K562 (cell line): ENCODE measurements at regions not wholly inside any gene's neighbourhood (a gene's known extent, or its start where the extent isn't known, plus 50 kb on each side); places are given as distances from the start of the nearest gene placed in this dataset.

ENCODE experiments used
- ATAC-seq: fragments of 200-7000 bp; cut with Tn5 transposase; 3 replicates; pipeline ENCODE4 v1.9.1; 2020; ENCODE audit warnings: moderate library complexity
- BruUV-seq: library from RNA; stranded (reverse); fragments of 400-500 nt; replicated peaks from 2 replicates; lab custom pipeline; 2021; lab: Mats Ljungman, UMichigan
- CTCF ChIA-PET: fragments of 300-600 bp; formaldehyde crosslinking; extraction: SDS; loops from one replicate; lab custom pipeline; 2021; ENCODE audit warnings: low intra/inter-chr PET ratio; lab: Yijun Ruan, JAX
- POLR2A ChIA-PET: fragments of 300-600, 350-650 bp; sonication (Branson Sonifier 250); formaldehyde crosslinking; extraction: SDS; loops from one replicate; lab custom pipeline; 2021; ENCODE audit warnings: antibody characterized with exemption, inconsistent platforms; lab: Yijun Ruan, JAX
- DNase-seq, 4 experiments: peaks; one replicate each; pipeline versions ENCODE4 v3.0.0 to v3.0.0-alpha.2; 2011 to 2018; ENCODE audit warnings: low spot score in 3 of 4, mixed read lengths in 3 of 4; ENCODE audit errors: extremely low read depth in 1 of 4
- FAIRE-seq: peaks from 2 replicates; lab custom pipeline; 2011; peaks lifted over from hg19 to GRCh38; lab: Jason Lieb, UNC
- H2AFZ ChIP-seq: 2 replicates; pipeline ENCODE4 v1.6.0; 2011; ENCODE audit warnings: low read depth, low read length, control low read depth, inconsistent platforms
- H3K27ac ChIP-seq: fragments of 200-600 bp; 3 replicates; pipeline ENCODE4 v1.8.0; 2011; ENCODE audit warnings: low read depth, mild to moderate bottlenecking, control low read depth, inconsistent platforms, low read length, moderate library complexity, mixed read lengths; ENCODE audit errors: extremely low read depth
- H3K27me3 ChIP-seq, 2 experiments: fragments of 300-600 bp in 1 of 2; 2 replicates in 1 of 2; 3 replicates in 1 of 2; pipeline versions ENCODE4 v1.6.0 to v1.8.0; 2011; ENCODE audit warnings: inconsistent platforms in 2 of 2, low read length in 2 of 2, mild to moderate bottlenecking in 1 of 2, mixed read lengths in 1 of 2, moderate library complexity in 1 of 2; ENCODE audit not compliant: control insufficient read depth in 2 of 2, insufficient read depth in 2 of 2
- H3K36me3 ChIP-seq: fragments of 300-600 bp; 3 replicates; pipeline ENCODE4 v1.8.0; 2011; ENCODE audit warnings: mild to moderate bottlenecking, low read length, inconsistent platforms; ENCODE audit not compliant: control insufficient read depth, insufficient read depth
- H3K4me1 ChIP-seq, 2 experiments: fragments of 200-600 bp in 1 of 2; replicated peaks in 1 of 2; 2 replicates in 1 of 2; 3 replicates in 1 of 2; pipeline versions ENCODE4 v1.5.1 to v1.8.0; 2011; ENCODE audit warnings: inconsistent platforms in 2 of 2, low read length in 2 of 2, mild to moderate bottlenecking in 1 of 2, mixed read lengths in 1 of 2, moderate library complexity in 1 of 2; ENCODE audit not compliant: control insufficient read depth in 2 of 2, insufficient read depth in 2 of 2
- H3K4me2 ChIP-seq: 2 replicates; pipeline ENCODE4 v1.6.1; 2011; ENCODE audit warnings: low read length, control low read depth, inconsistent platforms, mixed read lengths; ENCODE audit not compliant: insufficient read depth
- H3K4me3 ChIP-seq: fragments of 200-600 bp; sonication (generic), shearing (Covaris generic); 2 replicates; pipeline ENCODE4 v1.5.1; 2016; ENCODE audit warnings: control low read depth, inconsistent platforms
- H3K79me2 ChIP-seq: fragments of 200-600 bp; 3 replicates; pipeline ENCODE4 v1.8.0; 2011; ENCODE audit warnings: low read length, inconsistent platforms; ENCODE audit not compliant: control insufficient read depth, insufficient read depth
- H3K9ac ChIP-seq, 2 experiments: 2 replicates each; pipeline versions ENCODE4 v1.6.0 to v1.6.1; 2011; ENCODE audit warnings: low read depth in 2 of 2, low read length in 2 of 2, control low read depth in 1 of 2, inconsistent platforms in 1 of 2, mild to moderate bottlenecking in 1 of 2, mixed read lengths in 1 of 2; ENCODE audit not compliant: insufficient read depth in 1 of 2
- H3K9me1 ChIP-seq: one replicate; pipeline ENCODE4 v1.6.0; 2011; ENCODE audit warnings: inconsistent platforms, mild to moderate bottlenecking, low read length, moderate library complexity; ENCODE audit not compliant: control insufficient read depth, insufficient read depth
- H3K9me3 ChIP-seq: replicated peaks from 2 replicates; pipeline ENCODE4 v1.5.1; 2011; ENCODE audit warnings: low read depth, low read length, inconsistent platforms; ENCODE audit not compliant: control insufficient read depth, insufficient read depth
- H4K20me1 ChIP-seq: replicated peaks from 2 replicates; pipeline ENCODE4 v1.6.1; 2011; ENCODE audit warnings: low read length, inconsistent platforms, mixed read lengths; ENCODE audit not compliant: control insufficient read depth, insufficient read depth
- CBFA2T3 ChIP-seq: fragments of 450-650 bp; IDR thresholded peaks from 2 replicates; pipeline ENCODE4 v1.6.1; 2017
- KLF13 ChIP-seq: fragments of 450-650 bp; IDR thresholded peaks from 2 replicates; pipeline ENCODE4 v1.6.1; 2016; ENCODE audit warnings: missing genetic modification characterization, low read depth, mild to moderate bottlenecking, missing compliant biosample characterization, moderate library complexity, borderline replicate concordance
- MYC ChIP-seq, 2 experiments: fragments of 250-450 bp in 1 of 2; sonication (Bioruptor Pico) in 1 of 2; IDR thresholded peaks; 2 replicates each; pipeline versions ENCODE4 v1.5.1 to v1.6.1; 2012 to 2021; ENCODE audit warnings: low read depth in 2 of 2, borderline replicate concordance in 1 of 2, improper control_type of control experiment in 1 of 2, low read length in 1 of 2, mild to moderate bottlenecking in 1 of 2, moderate library complexity in 1 of 2
- REST ChIP-seq, 2 experiments: fragments of 450-650 bp; formaldehyde crosslinking in 1 of 2; IDR thresholded peaks; 2 replicates each; pipeline versions ENCODE4 v1.4.0 to v1.6.1; 2014 to 2020; ENCODE audit warnings: mild to moderate bottlenecking in 2 of 2, borderline replicate concordance in 1 of 2, low read depth in 1 of 2
- WGBS: fragments of 100-300 bp; shearing (Covaris generic); methylation state at CpG from one replicate; pipeline ENCODE4 v1.1.6; 2016; ENCODE audit warnings: low coverage, mixed read lengths; ENCODE audit not compliant: insufficient coverage; ENCODE audit errors: missing lambda C conversion rate; 5-methylcytosine and 5-hydroxymethylcytosine counted together
- in situ Hi-C: fragments of 300-500 bp; cut with MboI; formaldehyde crosslinking; loops from 4 replicates; pipeline ENCODE4 v1.15.0; 2018; ENCODE audit warnings: inconsistent platforms, mixed read lengths
- intact Hi-C: fragments of 100-400 bp; cut with micrococcal nuclease; formaldehyde crosslinking; loops from 2 replicates; pipeline ENCODE4 v1.14.2; 2022

DNA sequence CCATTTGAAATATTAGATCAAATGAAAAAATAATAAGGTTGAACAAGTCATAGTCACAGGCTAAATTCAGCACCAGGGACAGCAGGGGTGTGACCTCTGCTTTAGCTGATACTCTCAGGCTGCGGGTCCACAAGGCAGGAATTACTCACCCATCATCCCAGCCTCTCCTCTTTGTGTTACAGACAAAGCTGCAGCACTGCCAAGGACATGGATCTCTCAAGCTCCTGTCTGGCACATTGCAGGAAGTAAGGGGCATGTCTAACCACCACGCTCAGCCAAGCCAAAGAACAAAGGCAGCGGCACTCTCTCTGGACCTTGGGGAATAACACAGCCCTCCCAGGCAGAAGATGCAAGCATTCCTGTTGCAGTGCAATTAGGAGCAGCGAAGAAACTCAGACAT lies 783.8 kb downstream of the VRK1 start:
- Histone ChIP-seq H3K9ac (no peak overlapping the region), H3K4me2 (no peak overlapping the region), H3K9me1 (no peaks in the 10 kb centered on the region), H3K4me3 (no peak overlapping the region), H4K20me1 (no peaks in the 10 kb centered on the region), H2AFZ (no peak overlapping the region), H3K4me1 (no peaks in the 10 kb centered on the region), H3K27ac (no peak overlapping the region), H3K79me2 (no peaks in the 10 kb centered on the region), H3K9me3 (no peaks in the 10 kb centered on the region), H3K36me3 (no peaks in the 10 kb centered on the region), H3K27me3 (no peaks in the 10 kb centered on the region)
- ChIA-PET CTCF (no interaction called here), POLR2A (no interaction called here)
- intact Hi-C loops (no loop called here), in situ Hi-C loops (no loop called here)
- no peak for ATAC-seq
- FAIRE-seq, result no peak
- no peak for TF ChIP-seq CBFA2T3
- no peak for DNase-seq
- BruUV-seq, result no TSS peak
- WGBS, result 4% methylated on average over 4 of the region's 4 CpGs

GRCh38 chr14:97582022-97582421 lies 784.8 kb downstream of the VRK1 start:
- ChIA-PET CTCF (no interaction called here), POLR2A (no interaction called here)
- DNase-seq (no peak), ATAC-seq (no peak), FAIRE-seq (no peak)
- in situ Hi-C loops (no loop called here), intact Hi-C loops (no loop called here)
- H3K4me2 ChIP-seq, result no peak overlapping the region
- no peaks in the 10 kb centered on the region for H3K9me1 ChIP-seq
- no peaks in the 10 kb centered on the region for H3K36me3 ChIP-seq
- H2AFZ ChIP-seq, result no peak overlapping the region
- H3K9ac ChIP-seq, result no peak overlapping the region
- no peaks in the 10 kb centered on the region for H3K27me3 ChIP-seq
- BruUV-seq, result no TSS peak
- whole genome bisulfite sequencing, result 0% methylated on average over 1 of the region's 1 CpG
- no peak overlapping the region for H3K4me3 ChIP-seq
- no peak for TF ChIP-seq REST (IDR thresholded peaks at IDR 0.05; ENCODE audit: borderline replicate concordance)
- TF ChIP-seq REST (CRISPR knock-in tag; IDR thresholded peaks at IDR 0.05; ENCODE audit: low read depth), result no peak
- no peak for TF ChIP-seq KLF13 (tag)
- TF ChIP-seq MYC (IDR thresholded peaks at IDR 0.05; ENCODE audit: low read depth, low read length), result no peak
- no peak for TF ChIP-seq MYC (CRISPR knock-in tag; IDR thresholded peaks at IDR 0.05; ENCODE audit: borderline replicate concordance, low read depth)
- H3K79me2 ChIP-seq, result no peaks in the 10 kb centered on the region
- H3K4me1 ChIP-seq, result no peaks in the 10 kb centered on the region
- H3K27ac ChIP-seq, result no peak overlapping the region
- no peaks in the 10 kb centered on the region for H4K20me1 ChIP-seq
- no peaks in the 10 kb centered on the region for H3K9me3 ChIP-seq
